RKO (cell line): ENCODE measurements at regions not wholly inside any gene's neighbourhood (a gene's known extent, or its start where the extent isn't known, plus 50 kb on each side); places are given as distances from the start of the nearest gene placed in this dataset.
"Not testable (repeated sequence)": the region's sequence is repeated elsewhere in the genome, so short reads cannot be mapped to it uniquely, and the experiment has no call there.

Experiments used
- DNase-seq: peaks from one replicate; pipeline ENCODE4 v3.0.0-alpha.2; 2016; ENCODE audit warnings: low spot score

- no peak for DNase-seq
These were observed 918.8 kb downstream of the SLITRK1 start for GRCh38 chr13:82963226-82964099.

- DNase-seq, result no peak
These were observed 919.9 kb downstream of the SLITRK1 start for GRCh38 chr13:82962397-82962796.

- DNase-seq, result no peak
These were observed 920.5 kb downstream of the SLITRK1 start for GRCh38 chr13:82961757-82962156.

- DNase-seq, result not testable (repeated sequence)
These were observed 929.9 kb downstream of the SLITRK1 start for GRCh38 chr13:82952336-82952735.

- no peak for DNase-seq
These were observed 934.6 kb downstream of the SLITRK1 start for GRCh38 chr13:82947683-82948082.

- DNase-seq, result no peak
These were observed 935.1 kb downstream of the SLITRK1 start for GRCh38 chr13:82947191-82947621.

- no peak for DNase-seq
These were observed 943.6 kb downstream of the SLITRK1 start for GRCh38 chr13:82938644-82939043.

GRCh38 chr13:82934000-82934399, 948.3 kb downstream of the SLITRK1 start:
- DNase-seq, result no peak

GRCh38 chr13:82925114-82925513, 957.2 kb downstream of the SLITRK1 start:
- no peak for DNase-seq

GRCh38 chr13:82917984-82918383, 964.3 kb downstream of the SLITRK1 start:
- no peak for DNase-seq

GRCh38 chr13:82912564-82912963, 969.7 kb downstream of the SLITRK1 start:
- DNase-seq, result no peak

GRCh38 chr13:82905071-82905470, 977.2 kb downstream of the SLITRK1 start:
- no peak for DNase-seq

GRCh38 chr13:82900453-82900852, 981.8 kb downstream of the SLITRK1 start:
- no peak for DNase-seq

GRCh38 chr13:82898586-82898985, 983.7 kb downstream of the SLITRK1 start:
- no peak for DNase-seq

GRCh38 chr13:82879921-82880320, 1002.4 kb downstream of the SLITRK1 start:
- no peak for DNase-seq

GRCh38 chr13:82878536-82878935, 1003.7 kb downstream of the SLITRK1 start:
- DNase-seq, result peak; percentile 52

- no peak for DNase-seq
These were observed 1015.0 kb downstream of the SLITRK1 start for GRCh38 chr13:82867284-82867683.

GRCh38 chr13:82850644-82851043, 1031.6 kb downstream of the SLITRK1 start:
- DNase-seq, result no peak

GRCh38 chr13:82848766-82849165, 1033.5 kb downstream of the SLITRK1 start:
- no peak for DNase-seq

- peak; percentile 3 for DNase-seq
These were observed 1034.7 kb downstream of the SLITRK1 start for GRCh38 chr13:82847595-82847994.

GRCh38 chr13:82833923-82834322, 1048.4 kb downstream of the SLITRK1 start:
- no peak for DNase-seq

- DNase-seq, result no peak
These were observed 1053.2 kb downstream of the SLITRK1 start for GRCh38 chr13:82829040-82829439.

GRCh38 chr13:82827724-82828123, 1054.5 kb downstream of the SLITRK1 start:
- DNase-seq, result no peak

GRCh38 chr13:82822935-82823334, 1059.3 kb downstream of the SLITRK1 start:
- no peak for DNase-seq
